ENCODE measurements at regions not wholly inside any gene's neighbourhood (a gene's known extent, or its start where the extent isn't known, plus 50 kb on each side); places are given as distances from the start of the nearest gene placed in this dataset.
"Not testable (repeated sequence)": the region's sequence is repeated elsewhere in the genome, so short reads cannot be mapped to it uniquely, and the experiment has no call there.

DNA sequence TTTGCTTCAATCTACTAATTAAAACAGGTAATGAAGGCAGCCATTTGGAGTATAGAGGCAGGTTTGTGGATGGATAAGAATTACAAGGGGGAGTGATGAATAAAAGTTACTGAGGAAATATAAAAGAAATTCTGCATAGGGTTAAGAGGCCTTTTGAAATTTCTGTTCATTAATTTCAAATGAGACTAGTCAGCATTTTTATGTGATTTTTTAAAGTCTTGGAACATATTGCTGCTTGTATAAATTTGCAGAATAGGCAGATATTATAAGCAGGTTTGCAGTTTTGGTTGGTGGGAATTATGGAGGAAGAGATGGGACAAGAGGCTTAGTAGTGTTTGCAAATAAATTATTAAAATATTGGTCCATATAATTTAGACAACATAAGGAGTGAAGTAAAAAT, 750.4 kb upstream of the AGA start:
- DNase-seq: no peak

GRCh38 chr4:178196751-178197374, 754.6 kb upstream of the AGA start:
- no peak for DNase-seq

DNA sequence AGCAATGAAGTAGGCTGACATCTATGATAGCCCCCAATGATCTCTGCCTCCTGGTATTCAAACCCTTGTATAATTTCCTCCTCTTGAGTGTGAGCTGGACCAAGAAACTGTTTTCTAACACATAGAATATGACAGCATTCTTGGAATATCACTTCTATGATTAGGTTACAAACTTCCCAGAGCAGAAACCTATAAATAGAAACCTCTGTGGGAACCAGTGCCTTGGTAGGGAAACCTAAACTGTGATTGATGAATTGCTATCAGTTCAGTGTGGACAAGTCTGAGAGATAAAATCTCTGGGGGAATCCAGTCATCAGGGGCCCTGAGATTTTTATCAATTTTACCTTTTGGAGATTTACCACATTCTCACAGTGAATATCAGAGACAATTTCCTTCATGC, 756.5 kb upstream of the AGA start:
- no peak for DNase-seq

GRCh38 chr4:178202422-178202821, 760.2 kb upstream of the AGA start:
- DNase-seq: no peak

GRCh38 chr4:178205826-178206225, 763.6 kb upstream of the AGA start:
- no peak for DNase-seq

DNA sequence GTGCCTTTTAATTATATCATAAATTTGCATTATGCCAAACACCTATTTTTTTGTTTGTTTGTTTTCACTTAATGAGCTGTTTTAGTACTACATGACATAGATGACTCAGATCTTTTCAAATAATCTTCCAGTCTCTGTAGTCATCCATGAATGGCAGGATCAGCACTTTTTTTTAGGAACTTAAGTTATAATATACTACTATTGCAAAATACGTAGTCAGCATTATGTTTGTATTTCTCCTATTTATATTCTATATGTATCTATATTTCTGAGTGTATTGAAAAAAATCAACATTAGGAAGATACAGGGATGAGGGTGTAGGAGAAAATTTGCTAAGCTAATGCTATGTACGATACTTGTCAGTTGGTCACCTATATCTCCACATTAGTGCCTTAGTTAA, 773.1 kb upstream of the AGA start:
- no peak for DNase-seq

DNA sequence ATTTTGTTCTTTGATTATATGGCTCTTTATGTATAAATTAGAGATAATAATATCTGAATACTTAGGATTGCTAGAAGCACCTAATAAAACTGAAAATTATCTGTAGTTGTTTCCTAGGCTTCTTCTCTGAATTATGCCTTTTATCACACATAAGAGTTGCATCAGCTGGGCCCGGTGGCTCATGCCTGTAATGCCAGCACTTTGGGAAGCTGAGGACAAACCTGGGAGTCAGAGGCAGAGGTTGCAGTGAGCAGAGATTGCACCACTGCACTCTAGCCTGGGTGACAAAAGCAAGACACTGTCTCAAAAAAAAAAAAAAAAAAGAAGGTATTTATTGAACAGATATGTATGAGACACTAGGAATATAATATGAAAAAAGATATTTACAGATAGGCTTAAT, 773.5 kb upstream of the AGA start:
- no peak for DNase-seq

DNA sequence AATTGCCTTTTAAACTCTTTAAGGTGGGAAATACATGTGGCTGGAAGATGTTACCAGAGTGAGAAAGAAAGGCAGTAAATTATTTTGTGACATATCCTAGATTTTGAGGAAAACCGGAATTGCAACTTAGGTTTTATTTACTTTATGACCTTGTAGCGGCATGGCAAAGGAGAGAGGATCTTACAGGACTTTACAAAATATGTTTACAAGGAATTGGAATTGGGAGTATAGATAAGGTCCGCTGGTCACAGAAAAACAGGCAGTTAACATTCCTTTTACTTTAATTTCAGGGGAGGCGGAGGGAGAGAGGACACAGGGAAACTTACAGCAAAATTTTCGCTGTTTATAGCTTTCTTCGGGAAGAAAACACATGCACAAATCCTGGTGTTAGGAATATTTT, 784.2 kb upstream of the AGA start:
- not testable (repeated sequence) for DNase-seq

DNA sequence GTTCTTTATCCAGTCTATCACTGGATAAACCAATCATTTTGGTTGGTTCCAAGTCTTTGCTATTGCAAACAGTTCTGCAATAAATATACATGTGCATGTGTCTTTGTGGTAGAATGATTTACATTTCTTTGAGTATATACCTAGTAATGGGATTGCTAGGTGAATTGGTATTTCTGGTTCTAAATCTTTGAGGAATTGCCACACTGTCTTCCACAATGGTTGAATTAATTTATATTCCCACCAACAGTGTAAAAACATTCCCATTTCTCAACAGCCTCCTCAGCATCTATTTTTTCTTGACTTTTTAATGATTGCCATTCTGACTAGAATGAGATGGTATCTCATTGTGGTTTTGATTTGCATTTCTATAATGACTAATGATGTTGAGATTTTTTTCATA, 791.7 kb upstream of the AGA start:
- no peak for DNase-seq

GRCh38 chr4:178240891-178241290, 798.7 kb upstream of the AGA start:
- no peak for DNase-seq

GRCh38 chr4:178241601-178242118, 799.4 kb upstream of the AGA start:
- no peak for DNase-seq

GRCh38 chr4:178242655-178243054, 800.4 kb upstream of the AGA start:
- DNase-seq: no peak

- DNase-seq: no peak
These were observed 802.5 kb upstream of the AGA start for GRCh38 chr4:178244785-178245184.

DNA sequence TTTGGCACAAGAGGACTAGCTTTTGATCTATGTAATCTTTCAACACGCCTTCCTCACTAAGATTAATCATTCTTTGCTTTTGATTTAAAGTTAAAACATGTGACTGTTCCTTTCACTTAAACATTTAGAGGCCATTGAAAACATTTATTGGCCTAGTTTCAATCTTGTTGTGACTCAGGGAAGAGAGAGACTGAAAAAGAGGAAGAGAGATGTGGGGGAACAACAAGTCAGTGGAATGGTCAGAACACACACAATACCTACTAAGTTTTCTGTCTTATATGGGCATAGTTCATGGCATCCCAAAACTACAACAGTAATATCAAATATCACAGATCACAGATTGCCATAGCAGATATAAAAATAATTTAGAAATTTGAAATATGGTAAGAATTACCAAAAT, 812.9 kb upstream of the AGA start:
- no peak for DNase-seq

DNA sequence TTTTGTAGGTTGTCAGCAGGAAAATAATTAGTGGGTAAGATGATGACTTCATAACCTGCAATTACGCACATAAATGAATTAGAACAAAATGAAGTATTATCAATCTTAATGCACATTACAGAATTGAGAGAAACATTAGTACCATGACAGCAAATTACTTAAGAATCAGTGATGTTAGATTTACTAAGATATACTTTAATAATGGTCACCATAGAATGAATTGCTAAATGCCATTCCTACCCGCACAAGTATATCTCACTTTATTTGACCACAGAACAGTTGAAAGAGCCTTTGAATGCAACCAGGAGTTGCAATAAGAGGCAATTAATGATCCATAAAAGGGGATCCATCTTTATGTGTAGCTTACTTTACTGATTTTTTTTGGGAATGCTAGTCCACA, 816.4 kb upstream of the AGA start:
- no peak for DNase-seq

- no peak for DNase-seq
These were observed 817.3 kb upstream of the AGA start for GRCh38 chr4:178259566-178259965.

- DNase-seq: no peak
These were observed 821.8 kb upstream of the AGA start for GRCh38 chr4:178264001-178264400.

- DNase-seq: no peak
These were observed 829.1 kb upstream of the AGA start for GRCh38 chr4:178271386-178271785.

- DNase-seq: no peak
These were observed 830.9 kb upstream of the AGA start for GRCh38 chr4:178273168-178273567.

- DNase-seq: peak; percentile 2
These were observed 833.6 kb upstream of the AGA start for GRCh38 chr4:178275671-178276360.

GRCh38 chr4:178280362-178280761, 838.1 kb upstream of the AGA start:
- DNase-seq: no peak

- DNase-seq: no peak
These were observed 846.2 kb upstream of the AGA start for GRCh38 chr4:178288462-178288861.

DNA sequence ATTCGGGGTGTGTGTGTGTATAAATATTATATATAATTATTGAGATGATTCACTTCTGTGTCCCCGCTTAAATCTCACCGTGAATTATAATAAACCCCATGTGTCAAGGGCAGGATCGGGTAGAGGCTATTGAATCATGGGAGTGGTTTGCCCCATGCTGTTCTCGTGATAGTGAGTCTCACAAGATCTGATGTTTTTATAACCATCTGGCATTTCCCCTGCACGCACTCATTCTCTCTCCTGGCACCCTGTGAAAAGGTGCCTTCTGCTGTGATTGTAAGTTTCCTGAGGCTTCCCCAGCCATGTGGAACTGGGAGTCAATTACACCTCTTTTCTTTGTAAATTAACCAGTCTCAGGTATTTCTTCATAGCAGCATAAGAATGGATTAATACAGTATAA, 851.4 kb upstream of the AGA start:
- DNase-seq: no peak

DNA sequence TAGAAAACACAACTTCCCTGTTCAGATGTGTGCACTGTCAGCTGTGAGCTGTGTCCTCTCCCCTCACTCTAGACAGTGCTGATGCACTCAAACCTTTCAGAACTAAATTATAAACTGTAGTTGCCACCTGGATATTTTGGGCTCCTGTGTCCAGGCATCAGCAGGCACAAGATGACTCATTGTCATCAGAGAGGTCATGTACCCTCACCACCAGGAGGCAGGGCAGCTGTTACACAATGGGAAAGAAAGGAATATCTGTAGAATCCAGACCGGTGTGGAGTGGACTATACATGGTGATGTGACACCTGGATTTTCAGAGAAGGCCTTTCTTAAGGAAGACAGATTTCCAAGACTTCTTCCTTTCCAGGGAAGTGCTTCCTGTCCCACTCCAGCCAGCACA, 854.4 kb upstream of the AGA start:
- DNase-seq: no peak

- no peak for DNase-seq
These were observed 864.3 kb upstream of the AGA start for GRCh38 chr4:178306565-178306964.
